Tibial nerve (tissue), 3 donors: ENCODE measurements at regions not wholly inside any gene's neighbourhood (a gene's known extent, or its start where the extent isn't known, plus 50 kb on each side); places are given as distances from the start of the nearest gene placed in this dataset.

Source experiments
- POLR2A ChIP-seq, 2 donors: fragments of 450-650 bp; IDR thresholded peaks; one replicate each; pipeline ENCODE4 v1.6.1; 2017; ENCODE audit warnings: antibody characterized with exemption in 2 of 2, mild to moderate bottlenecking in 2 of 2, moderate library complexity in 2 of 2
- TF ChIP-seq, protein P1 (sequence below), 5 experiments: fragments of 200-600 bp in 3 of 5; fragments of 450-650 bp in 2 of 5; sonication (generic) in 3 of 5; IDR thresholded peaks; one replicate each; pipeline ENCODE4 v1.5.1; 2016 to 2019; ENCODE audit warnings: antibody characterized with exemption in 5 of 5, mild to moderate bottlenecking in 3 of 5, moderate library complexity in 2 of 5

- no peak for TF ChIP-seq POLR2A (IDR thresholded peaks at IDR 0.05)
- TF ChIP-seq, protein P1, sequence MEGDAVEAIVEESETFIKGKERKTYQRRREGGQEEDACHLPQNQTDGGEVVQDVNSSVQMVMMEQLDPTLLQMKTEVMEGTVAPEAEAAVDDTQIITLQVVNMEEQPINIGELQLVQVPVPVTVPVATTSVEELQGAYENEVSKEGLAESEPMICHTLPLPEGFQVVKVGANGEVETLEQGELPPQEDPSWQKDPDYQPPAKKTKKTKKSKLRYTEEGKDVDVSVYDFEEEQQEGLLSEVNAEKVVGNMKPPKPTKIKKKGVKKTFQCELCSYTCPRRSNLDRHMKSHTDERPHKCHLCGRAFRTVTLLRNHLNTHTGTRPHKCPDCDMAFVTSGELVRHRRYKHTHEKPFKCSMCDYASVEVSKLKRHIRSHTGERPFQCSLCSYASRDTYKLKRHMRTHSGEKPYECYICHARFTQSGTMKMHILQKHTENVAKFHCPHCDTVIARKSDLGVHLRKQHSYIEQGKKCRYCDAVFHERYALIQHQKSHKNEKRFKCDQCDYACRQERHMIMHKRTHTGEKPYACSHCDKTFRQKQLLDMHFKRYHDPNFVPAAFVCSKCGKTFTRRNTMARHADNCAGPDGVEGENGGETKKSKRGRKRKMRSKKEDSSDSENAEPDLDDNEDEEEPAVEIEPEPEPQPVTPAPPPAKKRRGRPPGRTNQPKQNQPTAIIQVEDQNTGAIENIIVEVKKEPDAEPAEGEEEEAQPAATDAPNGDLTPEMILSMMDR (IDR thresholded peaks at IDR 0.05), result no peak
These were observed 263.9 kb downstream of the MYCN start for GRCh38 chr2:16204251-16204650.
